Small intestine (tissue), 7 donors: ENCODE measurements at regions not wholly inside any gene's neighbourhood (a gene's known extent, or its start where the extent isn't known, plus 50 kb on each side); places are given as distances from the start of the nearest gene placed in this dataset.
A peak's percentile ranks its signal among the peaks of the same experiment; 100 is the strongest.
"Not testable (repeated sequence)": the region's sequence is repeated elsewhere in the genome, so short reads cannot be mapped to it uniquely, and the experiment has no call there.

Experiments
- DNase-seq, 2 donors: peaks; one replicate each; pipeline versions ENCODE4 v3.0.0 to v3.0.0-alpha.2; 2013
- FAIRE-seq: peaks from 2 replicates; lab custom pipeline; 2012; peaks lifted over from hg19 to GRCh38; lab: Jason Lieb, UNC
- H3K27ac ChIP-seq, 3 donors: one replicate each; pipeline ENCODE4 v1.5.1; 2013; ENCODE audit warnings: low read length in 2 of 3, mild to moderate bottlenecking in 2 of 3, control low read depth in 1 of 3, inconsistent platforms in 1 of 3, low read depth in 1 of 3, moderate library complexity in 1 of 3
- H3K27me3 ChIP-seq, 3 donors: one replicate each; pipeline ENCODE4 v1.6.1; 2013; ENCODE audit warnings: low read length in 3 of 3, inconsistent platforms in 1 of 3; ENCODE audit not compliant: control insufficient read depth in 3 of 3, insufficient read depth in 3 of 3
- H3K36me3 ChIP-seq, 3 donors: one replicate each; pipeline ENCODE4 v1.6.1; 2013; ENCODE audit warnings: low read length in 3 of 3, inconsistent platforms in 1 of 3, low read depth in 1 of 3, mild to moderate bottlenecking in 1 of 3, moderate library complexity in 1 of 3; ENCODE audit not compliant: control insufficient read depth in 3 of 3, insufficient read depth in 2 of 3
- H3K4me1 ChIP-seq, 3 donors: one replicate each; pipeline ENCODE4 v1.6.1; 2013; ENCODE audit warnings: low read length in 2 of 3, inconsistent platforms in 1 of 3, low read depth in 1 of 3, mild to moderate bottlenecking in 1 of 3, moderate library complexity in 1 of 3; ENCODE audit not compliant: control insufficient read depth in 3 of 3, insufficient read depth in 2 of 3
- H3K4me3 ChIP-seq, 3 donors: one replicate each; pipeline ENCODE4 v1.5.1; 2013; ENCODE audit warnings: low read length in 3 of 3, control low read depth in 1 of 3, inconsistent platforms in 1 of 3, low read depth in 1 of 3, mild to moderate bottlenecking in 1 of 3, moderate library complexity in 1 of 3
- H3K9me3 ChIP-seq, 2 donors: one replicate each; pipeline ENCODE4 v1.6.1; 2013; ENCODE audit warnings: low read depth in 1 of 2, low read length in 1 of 2; ENCODE audit not compliant: control insufficient read depth in 2 of 2, insufficient read depth in 1 of 2
- WGBS, 3 donors: extraction: QIAGEN DNeasy Blood & Tissue Kit; methylation state at CpG; one replicate each; pipeline ENCODE4 v1.1.7; 2013; 5-methylcytosine and 5-hydroxymethylcytosine counted together
- donor health status: healthy with polysubstance abuse.
- donor health status: control.
- donor health status: control.
- donor health status: Bipolar disorder and iron deficiency.
- donor health status: healthy.

GRCh38 chr15:92843814-92844213, 56.3 kb upstream of the CHD2 start:
- no peak overlapping the region for H3K4me3 ChIP-seq
- H3K36me3 ChIP-seq: no peaks in the 10 kb centered on the region
- H3K27me3 ChIP-seq: no peaks in the 10 kb centered on the region
- no peaks in the 10 kb centered on the region for H3K9me3 ChIP-seq
- no peak for FAIRE-seq
- H3K4me1 ChIP-seq: peaks cover 0 to 3% (median 0%) of the 10 kb centered on the region in 3 donors
- DNase-seq: no peak
- H3K27ac ChIP-seq: no peak overlapping the region
- whole genome bisulfite sequencing, 3 donors: 90 to 95% (median 91%) methylated on average over 7 of the region's 7 CpGs

- Histone ChIP-seq H3K27me3 (no peaks in the 10 kb centered on the region), H3K4me3 (no peak overlapping the region), H3K27ac (peak overlapping the region; percentile 42 to 90 (median 54)), H3K36me3 (no peaks in the 10 kb centered on the region), H3K9me3 (no peaks in the 10 kb centered on the region), H3K4me1 (peaks cover 0 to 3% (median 0%) of the 10 kb centered on the region in 3 donors)
- FAIRE-seq: no peak
- DNase-seq: peak; percentile 80 to 82
Measured at GRCh38 chr15:92845126-92845508, 55.0 kb upstream of the CHD2 start.

GRCh38 chr15:92846741-92847140, 53.4 kb upstream of the CHD2 start:
- FAIRE-seq (no peak), DNase-seq (no peak)
- H3K27me3 ChIP-seq: no peaks in the 10 kb centered on the region
- no peaks in the 10 kb centered on the region for H3K36me3 ChIP-seq
- no peak overlapping the region for H3K4me3 ChIP-seq
- 80 to 91% (median 91%) methylated on average over 1 of the region's 1 CpG for WGBS, 3 donors
- no peak overlapping the region for H3K27ac ChIP-seq
- H3K4me1 ChIP-seq: peaks cover 0 to 3% (median 0%) of the 10 kb centered on the region in 3 donors
- no peaks in the 10 kb centered on the region for H3K9me3 ChIP-seq

GRCh38 chr15:92847841-92848240, 52.3 kb upstream of the CHD2 start:
- Histone ChIP-seq H3K27me3 (no peaks in the 10 kb centered on the region), H3K36me3 (no peaks in the 10 kb centered on the region), H3K4me1 (peaks cover 0 to 3% (median 0%) of the 10 kb centered on the region in 3 donors), H3K4me3 (no peak overlapping the region), H3K27ac (no peak overlapping the region), H3K9me3 (no peaks in the 10 kb centered on the region)
- FAIRE-seq (no peak), DNase-seq (no peak)
- WGBS, 3 donors: 90 to 96% (median 93%) methylated on average over 5 of the region's 5 CpGs

- no peak for DNase-seq
- Histone ChIP-seq H3K4me3 (no peak overlapping the region), H3K9me3 (no peaks in the 10 kb centered on the region), H3K4me1 (peaks cover 0 to 3% (median 0%) of the 10 kb centered on the region in 3 donors), H3K27ac (no peak overlapping the region), H3K27me3 (no peaks in the 10 kb centered on the region), H3K36me3 (no peaks in the 10 kb centered on the region)
- FAIRE-seq: no peak
- 94 to 96% (median 95%) methylated on average over 7 of the region's 7 CpGs for WGBS, 3 donors
Measured at GRCh38 chr15:92848464-92848851, 51.7 kb upstream of the CHD2 start.

GRCh38 chr15:92848852-92849598, 51.1 kb upstream of the CHD2 start:
- FAIRE-seq (no peak), DNase-seq (no peak)
- Histone ChIP-seq H3K36me3 (no peaks in the 10 kb centered on the region), H3K4me3 (no peak overlapping the region), H3K4me1 (peaks cover 0 to 3% (median 0%) of the 10 kb centered on the region in 3 donors), H3K27ac (peak overlapping the region in 1 of 3 donors; percentile 47), H3K9me3 (no peaks in the 10 kb centered on the region), H3K27me3 (no peaks in the 10 kb centered on the region)
- 78 to 86% (median 84%) methylated on average over 13 of the region's 13 CpGs for WGBS, 3 donors

GRCh38 chr15:92850218-92850617, 49.9 kb upstream of the CHD2 start:
- H3K36me3 ChIP-seq, H3K27ac ChIP-seq, FAIRE-seq, H3K27me3 ChIP-seq, H3K9me3 ChIP-seq, H3K4me3 ChIP-seq, H3K4me1 ChIP-seq, DNase-seq: not testable (repeated sequence)
- 89 to 94% (median 92%) methylated on average over 3 of the region's 3 CpGs for WGBS, 3 donors
